ENCODE measurements at regions not wholly inside any gene's neighbourhood (a gene's known extent, or its start where the extent isn't known, plus 50 kb on each side); places are given as distances from the start of the nearest gene placed in this dataset.

- Histone ChIP-seq H3K27ac (ENCODE audit: extremely low read depth, low read depth, low read length) (no peak overlapping the region), H3K36me3 (ENCODE audit: control insufficient read depth in 2 of 2, insufficient read depth in 1 of 2, low read length in 2 of 2) (no peaks in the 10 kb centered on the region), H3K4me1 (ENCODE audit: control insufficient read depth, insufficient read depth, low read length) (no peaks in the 10 kb centered on the region), H3K9me3 (ENCODE audit: control insufficient read depth, insufficient read depth, low read depth, low read length) (no peaks in the 10 kb centered on the region), H3K4me3 (ENCODE audit: low read depth, low read length) (no peak overlapping the region)
- POLR2A ChIA-PET: no interaction called here
- TF ChIP-seq MEIS1 (CRISPR knock-in tag; IDR thresholded peaks at IDR 0.05; ENCODE audit: borderline replicate concordance): peak; percentile 48; the same call in 1 of the 2 replicates
- no peak for TF ChIP-seq PRDM4 (tag by site-specific recombination; IDR thresholded peaks at IDR 0.05)
- no peak for TF ChIP-seq ZNF623 (tag by site-specific recombination; IDR thresholded peaks at IDR 0.05)
- CTCF ChIA-PET: interaction anchor here (0.5 to 0.7 kb wide), 3 partner anchors 14 to 200 kb away, joined by 3 to 7 read pairs (median 3); no protein-coding TSS in a partner anchor
Measured at GRCh38 chr14:29216268-29217232, 450.0 kb downstream of the FOXG1 start.

GRCh38 chr14:29217813-29218450 is 451.3 kb downstream of the FOXG1 start:
- no peak overlapping the region for H3K27ac ChIP-seq (ENCODE audit: extremely low read depth, low read depth, low read length)
- POLR2A ChIA-PET: no interaction called here
- no peak for TF ChIP-seq ZNF19 (tag by site-specific recombination; IDR thresholded peaks at IDR 0.05; ENCODE audit: low read depth)
- no peak for TF ChIP-seq ZNF221 (tag by site-specific recombination; IDR thresholded peaks at IDR 0.05; ENCODE audit: borderline replicate concordance)
- TF ChIP-seq MYNN (tag by site-specific recombination; IDR thresholded peaks at IDR 0.05; ENCODE audit: borderline replicate concordance): no peak
- no peak for TF ChIP-seq ZNF302 (tag by site-specific recombination; IDR thresholded peaks at IDR 0.05; ENCODE audit: low read depth)
- no peak for TF ChIP-seq PRDM4 (tag by site-specific recombination; IDR thresholded peaks at IDR 0.05)
- TF ChIP-seq ZNF791 (tag by site-specific recombination; IDR thresholded peaks at IDR 0.05): no peak
- TF ChIP-seq ZNF416 (tag by site-specific recombination; IDR thresholded peaks at IDR 0.05): no peak
- no peak for TF ChIP-seq ZNF560 (tag by site-specific recombination; IDR thresholded peaks at IDR 0.05; ENCODE audit: borderline replicate concordance)
- TF ChIP-seq SP7 (tag by site-specific recombination; IDR thresholded peaks at IDR 0.05): no peak
- no peak for TF ChIP-seq KLF9 (tag by site-specific recombination; IDR thresholded peaks at IDR 0.05; ENCODE audit: low read depth)
- no peak for TF ChIP-seq ZNF776 (tag by site-specific recombination; IDR thresholded peaks at IDR 0.05; ENCODE audit: borderline replicate concordance)
- no peak for TF ChIP-seq ZNF692 (tag by site-specific recombination; IDR thresholded peaks at IDR 0.05)
- no peak for TF ChIP-seq MEIS1 (CRISPR knock-in tag; IDR thresholded peaks at IDR 0.05; ENCODE audit: borderline replicate concordance)
- TF ChIP-seq ZNF214 (tag by site-specific recombination; IDR thresholded peaks at IDR 0.05; ENCODE audit: borderline replicate concordance): no peak
- TF ChIP-seq ZNF362 (tag by site-specific recombination; IDR thresholded peaks at IDR 0.05): no peak
- H3K4me3 ChIP-seq (ENCODE audit: low read depth, low read length): no peak overlapping the region
- no peaks in the 10 kb centered on the region for H3K36me3 ChIP-seq (ENCODE audit: control insufficient read depth in 2 of 2, insufficient read depth in 1 of 2, low read length in 2 of 2)
- H3K9me3 ChIP-seq (ENCODE audit: control insufficient read depth, insufficient read depth, low read depth, low read length): no peaks in the 10 kb centered on the region
- CTCF ChIA-PET: interaction anchor here (0.7 to 1.0 kb wide), 2 partner anchors 9 to 444 kb away, joined by 3 read pairs; no protein-coding TSS in a partner anchor
- no peaks in the 10 kb centered on the region for H3K4me1 ChIP-seq (ENCODE audit: control insufficient read depth, insufficient read depth, low read length)
